Ascending aorta (tissue), 2 donors: ENCODE measurements at regions not wholly inside any gene's neighbourhood (a gene's known extent, or its start where the extent isn't known, plus 50 kb on each side); places are given as distances from the start of the nearest gene placed in this dataset.
A peak's percentile ranks its signal among the peaks of the same experiment; 100 is the strongest.

Experiments used
- DNase-seq, 2 donors: peaks; one replicate each; pipeline ENCODE4 v3.0.0-alpha.2; 2019; ENCODE audit warnings: low spot score in 2 of 2
- H3K27ac ChIP-seq, 2 donors: fragments of 200-600 bp; sonication (generic); one replicate each; pipeline ENCODE4 v1.5.1; 2016 to 2017; ENCODE audit warnings: mild to moderate bottlenecking in 1 of 2
- H3K27me3 ChIP-seq: fragments of 200-600 bp; sonication (generic); one replicate; pipeline ENCODE4 v1.5.1; 2017
- H3K36me3 ChIP-seq, 2 donors: fragments of 200-600 bp; sonication (generic); one replicate each; pipeline ENCODE4 v1.5.1; 2016
- H3K4me1 ChIP-seq, 2 donors: fragments of 200-600 bp; sonication (generic); one replicate each; pipeline ENCODE4 v1.5.1; 2016 to 2017; ENCODE audit warnings: mild to moderate bottlenecking in 1 of 2
- H3K4me3 ChIP-seq, 2 donors: fragments of 200-600 bp; sonication (generic); one replicate each; pipeline ENCODE4 v1.5.1; 2016 to 2017; ENCODE audit warnings: mild to moderate bottlenecking in 1 of 2
- H3K9me3 ChIP-seq, 2 donors: fragments of 200-600 bp; sonication (generic); one replicate each; pipeline ENCODE4 v1.5.1; 2016
- intact Hi-C: fragments of 100-400 bp; cut with DNase I; formaldehyde crosslinking; loops from one replicate; pipeline ENCODE4 v1.15.1; 2023
- TF ChIP-seq, protein P1 (sequence below), 3 experiments: fragments of 200-600 bp in 2 of 3; fragments of 450-650 bp in 1 of 3; sonication (generic) in 2 of 3; IDR thresholded peaks; one replicate each; pipeline ENCODE4 v1.5.1; 2016 to 2019; ENCODE audit warnings: antibody characterized with exemption in 3 of 3, mild to moderate bottlenecking in 1 of 3, moderate library complexity in 1 of 3

DNA sequence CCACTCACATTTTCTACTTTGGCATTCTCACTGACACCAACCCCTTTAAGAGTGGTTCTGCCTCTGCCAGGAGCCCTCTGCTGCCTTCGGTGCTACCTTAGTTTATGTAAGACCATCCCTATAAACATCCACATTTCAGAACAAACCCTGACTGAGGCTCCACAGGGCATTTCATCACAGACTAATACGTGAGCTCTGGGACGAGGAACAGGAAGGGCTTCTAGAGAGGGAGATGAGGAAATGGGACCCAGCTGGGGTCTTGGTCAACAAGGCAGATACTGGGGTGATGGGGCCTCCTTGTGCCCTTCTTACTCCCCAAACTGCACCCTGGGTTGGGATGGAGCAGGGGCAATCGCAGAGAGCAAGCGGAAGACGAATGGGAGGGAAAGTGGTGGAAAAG lies 86.5 kb upstream of the FYN start:
- Histone ChIP-seq H3K9me3 (no peaks in the 10 kb centered on the region), H3K36me3 (no peaks in the 10 kb centered on the region), H3K4me1 (no peaks in the 10 kb centered on the region), H3K4me3 (no peak overlapping the region), H3K27me3 (no peaks in the 10 kb centered on the region), H3K27ac (no peak overlapping the region)
- intact Hi-C loops, result no loop called here
- TF ChIP-seq, protein P1, sequence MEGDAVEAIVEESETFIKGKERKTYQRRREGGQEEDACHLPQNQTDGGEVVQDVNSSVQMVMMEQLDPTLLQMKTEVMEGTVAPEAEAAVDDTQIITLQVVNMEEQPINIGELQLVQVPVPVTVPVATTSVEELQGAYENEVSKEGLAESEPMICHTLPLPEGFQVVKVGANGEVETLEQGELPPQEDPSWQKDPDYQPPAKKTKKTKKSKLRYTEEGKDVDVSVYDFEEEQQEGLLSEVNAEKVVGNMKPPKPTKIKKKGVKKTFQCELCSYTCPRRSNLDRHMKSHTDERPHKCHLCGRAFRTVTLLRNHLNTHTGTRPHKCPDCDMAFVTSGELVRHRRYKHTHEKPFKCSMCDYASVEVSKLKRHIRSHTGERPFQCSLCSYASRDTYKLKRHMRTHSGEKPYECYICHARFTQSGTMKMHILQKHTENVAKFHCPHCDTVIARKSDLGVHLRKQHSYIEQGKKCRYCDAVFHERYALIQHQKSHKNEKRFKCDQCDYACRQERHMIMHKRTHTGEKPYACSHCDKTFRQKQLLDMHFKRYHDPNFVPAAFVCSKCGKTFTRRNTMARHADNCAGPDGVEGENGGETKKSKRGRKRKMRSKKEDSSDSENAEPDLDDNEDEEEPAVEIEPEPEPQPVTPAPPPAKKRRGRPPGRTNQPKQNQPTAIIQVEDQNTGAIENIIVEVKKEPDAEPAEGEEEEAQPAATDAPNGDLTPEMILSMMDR (IDR thresholded peaks at IDR 0.05), result no peak
- DNase-seq, result no peak

DNA sequence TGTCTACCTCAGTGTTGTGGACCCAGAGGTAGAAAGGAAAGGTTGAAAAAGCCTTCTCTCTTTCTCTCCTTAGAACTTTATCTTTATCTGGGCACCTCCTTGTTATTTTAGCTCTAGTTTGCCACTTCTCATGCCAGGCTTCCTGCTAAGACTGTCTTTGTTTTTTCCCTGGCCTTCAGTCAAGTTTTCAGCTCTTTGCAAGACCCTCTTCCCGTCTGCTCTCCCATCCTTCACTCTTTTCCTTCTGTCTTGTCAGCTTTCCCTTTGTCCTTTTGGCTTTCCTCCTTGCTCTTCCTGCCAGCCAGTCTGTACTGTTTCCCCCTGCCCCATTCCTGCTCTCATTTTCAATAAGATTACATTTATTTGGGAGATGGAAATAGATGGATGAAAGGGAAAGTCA lies 86.8 kb upstream of the CCN6 start:
- intact Hi-C loops, result no loop called here
- no peak overlapping the region for H3K27ac ChIP-seq
- no peak overlapping the region for H3K4me3 ChIP-seq
- no peaks in the 10 kb centered on the region for H3K36me3 ChIP-seq
- H3K27me3 ChIP-seq, result no peaks in the 10 kb centered on the region
- TF ChIP-seq, protein P1 (IDR thresholded peaks at IDR 0.05), result no peak
- DNase-seq, result no peak
- H3K9me3 ChIP-seq, result no peaks in the 10 kb centered on the region
- no peaks in the 10 kb centered on the region for H3K4me1 ChIP-seq

DNA sequence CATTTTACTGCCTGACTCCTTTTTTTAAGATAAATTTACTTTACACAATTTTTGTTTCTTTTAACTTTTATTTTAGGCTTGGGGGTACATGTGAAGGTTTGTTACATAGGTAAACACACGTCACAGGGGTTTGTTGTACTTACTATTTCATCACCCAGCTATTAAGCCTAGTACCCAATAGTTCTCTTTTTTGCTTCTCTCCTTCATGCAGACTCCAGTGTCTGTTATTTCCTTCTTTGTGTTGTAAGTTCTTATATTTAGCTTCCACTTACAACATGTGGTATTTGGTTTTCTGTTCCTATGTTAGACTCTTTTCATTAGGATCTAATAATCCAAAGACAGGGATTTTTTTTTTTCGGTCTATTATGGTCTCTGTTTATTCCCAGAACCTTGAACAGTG lies 83.5 kb upstream of the CCN6 start:
- DNase-seq, result no peak
- intact Hi-C loops, result no loop called here
- TF ChIP-seq, protein P1 (IDR thresholded peaks at IDR 0.05), result no peak
- Histone ChIP-seq H3K27ac (no peak overlapping the region), H3K4me3 (no peak overlapping the region), H3K36me3 (no peaks in the 10 kb centered on the region), H3K4me1 (peaks cover 2 to 5% of the 10 kb centered on the region in 2 donors), H3K27me3 (no peaks in the 10 kb centered on the region), H3K9me3 (no peaks in the 10 kb centered on the region)

DNA sequence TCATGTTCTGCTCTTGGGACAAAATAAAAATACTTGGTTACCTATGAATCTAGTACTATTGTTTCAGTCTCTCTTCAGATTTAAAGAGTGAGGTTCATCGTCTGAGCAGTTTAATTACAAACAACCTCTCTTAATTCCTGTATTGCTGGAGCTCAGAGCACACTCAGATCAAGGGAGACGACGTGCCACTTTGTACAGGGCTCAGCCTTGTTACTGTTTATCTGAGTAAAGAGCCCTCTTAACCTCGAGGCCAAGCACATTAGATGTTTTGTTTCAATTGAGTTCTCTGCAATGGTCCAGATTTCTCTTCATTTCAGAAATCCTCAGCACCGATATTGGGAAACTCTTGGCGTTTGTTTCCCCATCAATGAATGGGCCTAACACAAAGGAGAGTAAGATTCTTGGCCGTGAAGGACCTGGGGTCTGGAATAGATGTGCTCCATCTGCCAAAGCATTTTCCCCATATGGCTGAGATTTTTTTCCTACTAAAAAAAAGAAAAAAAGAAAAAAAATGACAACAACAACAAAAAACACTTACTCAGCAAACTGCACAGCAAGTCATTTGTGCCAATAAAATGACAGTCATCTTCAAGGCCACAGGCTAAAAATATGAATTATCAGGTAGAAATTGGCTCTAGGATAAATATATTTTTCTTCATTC lies 82.6 kb upstream of the CCN6 start:
- intact Hi-C loops, result no loop called here
- H3K9me3 ChIP-seq, result no peaks in the 10 kb centered on the region
- peaks cover 2 to 5% of the 10 kb centered on the region in 2 donors for H3K4me1 ChIP-seq
- no peaks in the 10 kb centered on the region for H3K27me3 ChIP-seq
- H3K4me3 ChIP-seq, result no peak overlapping the region
- DNase-seq, result no peak
- no peaks in the 10 kb centered on the region for H3K36me3 ChIP-seq
- H3K27ac ChIP-seq, result no peak overlapping the region
- TF ChIP-seq, protein P1 (IDR thresholded peaks at IDR 0.05), result no peak

DNA sequence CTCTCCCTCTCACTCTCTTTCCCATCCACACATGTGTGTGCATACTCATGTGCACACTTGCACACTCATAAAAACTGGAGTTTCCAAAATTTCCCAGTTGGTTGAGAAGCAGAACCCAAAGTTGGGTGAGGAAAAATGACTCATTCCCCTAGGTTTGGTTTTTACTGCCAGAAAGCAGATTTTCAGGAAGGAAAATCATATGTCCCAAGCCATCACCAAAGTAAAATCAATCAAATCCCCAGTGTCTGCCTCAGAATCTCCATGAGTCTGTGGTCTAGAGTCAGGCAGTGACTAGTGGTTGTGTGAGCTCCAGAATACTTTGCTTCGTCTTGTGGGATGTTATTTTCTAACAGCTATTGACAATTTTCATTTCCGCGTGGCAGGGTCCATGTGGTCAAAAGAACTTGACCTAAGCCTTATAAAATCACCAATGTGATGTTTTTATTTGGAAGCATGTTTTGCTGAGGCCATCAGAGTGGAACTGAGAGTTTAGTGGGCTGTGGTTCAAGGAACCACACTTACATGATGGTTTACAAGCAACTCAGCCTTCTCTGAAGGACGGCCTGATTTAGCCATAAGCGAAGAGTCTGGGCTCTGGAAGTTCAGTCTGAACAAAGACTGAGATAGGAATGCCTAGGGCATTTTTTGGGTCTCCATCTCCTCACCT lies 81.9 kb upstream of the CCN6 start:
- intact Hi-C loops, result loop anchor here (2.0 kb wide), 2 partner anchors 71 to 99 kb away; partner anchors contain the start of gene FYN
- no peaks in the 10 kb centered on the region for H3K36me3 ChIP-seq
- no peaks in the 10 kb centered on the region for H3K9me3 ChIP-seq
- TF ChIP-seq, protein P1 (IDR thresholded peaks at IDR 0.05), result no peak
- peaks cover 2 to 5% of the 10 kb centered on the region in 2 donors for H3K4me1 ChIP-seq
- H3K27me3 ChIP-seq, result no peaks in the 10 kb centered on the region
- no peak overlapping the region for H3K4me3 ChIP-seq
- peak overlapping the region in 1 of 2 donors; percentile 15 for H3K27ac ChIP-seq
- no peak for DNase-seq
